ENCODE measurements at regions not wholly inside any gene's neighbourhood (a gene's known extent, or its start where the extent isn't known, plus 50 kb on each side); places are given as distances from the start of the nearest gene placed in this dataset.

- TF ChIP-seq, protein P1, sequence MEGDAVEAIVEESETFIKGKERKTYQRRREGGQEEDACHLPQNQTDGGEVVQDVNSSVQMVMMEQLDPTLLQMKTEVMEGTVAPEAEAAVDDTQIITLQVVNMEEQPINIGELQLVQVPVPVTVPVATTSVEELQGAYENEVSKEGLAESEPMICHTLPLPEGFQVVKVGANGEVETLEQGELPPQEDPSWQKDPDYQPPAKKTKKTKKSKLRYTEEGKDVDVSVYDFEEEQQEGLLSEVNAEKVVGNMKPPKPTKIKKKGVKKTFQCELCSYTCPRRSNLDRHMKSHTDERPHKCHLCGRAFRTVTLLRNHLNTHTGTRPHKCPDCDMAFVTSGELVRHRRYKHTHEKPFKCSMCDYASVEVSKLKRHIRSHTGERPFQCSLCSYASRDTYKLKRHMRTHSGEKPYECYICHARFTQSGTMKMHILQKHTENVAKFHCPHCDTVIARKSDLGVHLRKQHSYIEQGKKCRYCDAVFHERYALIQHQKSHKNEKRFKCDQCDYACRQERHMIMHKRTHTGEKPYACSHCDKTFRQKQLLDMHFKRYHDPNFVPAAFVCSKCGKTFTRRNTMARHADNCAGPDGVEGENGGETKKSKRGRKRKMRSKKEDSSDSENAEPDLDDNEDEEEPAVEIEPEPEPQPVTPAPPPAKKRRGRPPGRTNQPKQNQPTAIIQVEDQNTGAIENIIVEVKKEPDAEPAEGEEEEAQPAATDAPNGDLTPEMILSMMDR (IDR thresholded peaks at IDR 0.05): no peak
- TF ChIP-seq POLR2A (IDR thresholded peaks at IDR 0.05) (no peak), EP300 (IDR thresholded peaks at IDR 0.05) (no peak)
Observed at GRCh38 chr6:121698617-121699016, 263.2 kb downstream of the GJA1 start.

Data from ovary (tissue), 3 donors.